Esophagus squamous epithelium (tissue), 4 donors: ENCODE measurements at regions not wholly inside any gene's neighbourhood (a gene's known extent, or its start where the extent isn't known, plus 50 kb on each side); places are given as distances from the start of the nearest gene placed in this dataset.

Experiments used
- CTCF ChIP-seq, 6 experiments: fragments of 450-650 bp in 4 of 6; fragments of 200-600 bp in 2 of 6; sonication (generic) in 2 of 6; IDR thresholded peaks; one replicate each; pipeline ENCODE4 v1.5.1; 2016 to 2019; ENCODE audit warnings: antibody characterized with exemption in 6 of 6, mild to moderate bottlenecking in 4 of 6, moderate library complexity in 4 of 6
- POLR2A ChIP-seq, 4 donors: fragments of 450-650 bp; IDR thresholded peaks; one replicate each; pipeline ENCODE4 v1.6.1; 2017; ENCODE audit warnings: antibody characterized with exemption in 4 of 4, mild to moderate bottlenecking in 4 of 4, moderate library complexity in 3 of 4

- TF ChIP-seq CTCF (IDR thresholded peaks at IDR 0.05) (no peak), POLR2A (IDR thresholded peaks at IDR 0.05) (no peak)
Observed at GRCh38 chr5:96012399-96012798, 50.7 kb upstream of the ELL2 start.
